ENCODE measurements at regions not wholly inside any gene's neighbourhood (a gene's known extent, or its start where the extent isn't known, plus 50 kb on each side); places are given as distances from the start of the nearest gene placed in this dataset.

DNA sequence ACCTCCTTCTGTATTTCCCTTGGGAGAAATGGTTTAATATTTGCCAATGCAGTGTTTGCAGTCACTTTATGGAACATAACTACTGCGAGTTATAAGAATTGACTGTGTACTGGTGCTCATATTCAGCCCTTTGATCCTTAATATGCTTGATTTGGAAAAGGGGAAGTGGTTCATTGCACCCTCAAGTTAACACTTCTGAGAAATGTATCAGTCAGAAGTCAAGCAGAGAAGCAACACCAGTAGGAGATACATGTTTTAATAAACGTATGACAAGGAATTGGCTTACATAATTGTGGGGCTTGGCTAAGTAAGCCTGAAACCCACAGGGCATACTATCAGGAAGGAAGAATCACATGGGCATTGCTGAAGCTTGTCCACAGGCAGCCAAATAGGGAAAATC lies 131.0 kb upstream of the SPRY4 start:
- peaks cover 8% of the 10 kb centered on the region for H3K27me3 Mint-ChIP-seq
- peaks cover 3% of the 10 kb centered on the region for H3K9me3 Mint-ChIP-seq (ENCODE audit: low read depth)
- no peak overlapping the region for H3K4me3 Mint-ChIP-seq (ENCODE audit: low read depth)
- peaks cover 2% of the 10 kb centered on the region for H3K36me3 Mint-ChIP-seq (ENCODE audit: insufficient read depth)
- TF ChIP-seq CTCF (IDR thresholded peaks at IDR 0.05; ENCODE audit: unreplicated experiment), result no peak
- H3K4me1 Mint-ChIP-seq (ENCODE audit: low read depth), result peaks cover 5% of the 10 kb centered on the region
- no peak overlapping the region for H3K27ac Mint-ChIP-seq
- DNase-seq (ENCODE audit: low spot score, unreplicated experiment), result no peak

DNA sequence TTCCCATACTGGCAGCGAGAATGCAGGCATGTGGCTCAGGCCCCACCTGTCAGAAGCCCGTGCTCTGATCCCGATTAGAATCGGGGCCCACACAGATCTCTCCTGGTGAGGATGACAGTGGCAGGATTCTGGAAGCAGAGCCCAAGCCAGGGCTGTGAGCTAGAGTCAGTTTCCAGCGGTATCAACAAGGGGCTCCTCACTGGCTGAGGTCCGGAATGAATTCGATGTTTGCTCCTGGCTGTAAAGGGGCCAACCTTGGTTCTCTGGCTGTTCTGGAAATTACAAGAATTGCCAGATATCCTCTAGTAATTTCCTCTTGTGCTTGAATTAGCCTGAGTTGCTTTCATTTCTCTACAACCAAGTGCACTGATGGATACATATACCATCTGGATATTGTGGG lies 129.1 kb upstream of the SPRY4 start:
- Mint-ChIP-seq H3K27ac (no peak overlapping the region), H3K4me1 (ENCODE audit: low read depth) (peaks cover 5% of the 10 kb centered on the region), H3K36me3 (ENCODE audit: insufficient read depth) (peaks cover 2% of the 10 kb centered on the region), H3K9me3 (ENCODE audit: low read depth) (peaks cover 9% of the 10 kb centered on the region), H3K4me3 (ENCODE audit: low read depth) (no peak overlapping the region), H3K27me3 (peaks cover 8% of the 10 kb centered on the region)
- DNase-seq (ENCODE audit: low spot score, unreplicated experiment), result no peak
- TF ChIP-seq CTCF (IDR thresholded peaks at IDR 0.05; ENCODE audit: unreplicated experiment), result no peak

DNA sequence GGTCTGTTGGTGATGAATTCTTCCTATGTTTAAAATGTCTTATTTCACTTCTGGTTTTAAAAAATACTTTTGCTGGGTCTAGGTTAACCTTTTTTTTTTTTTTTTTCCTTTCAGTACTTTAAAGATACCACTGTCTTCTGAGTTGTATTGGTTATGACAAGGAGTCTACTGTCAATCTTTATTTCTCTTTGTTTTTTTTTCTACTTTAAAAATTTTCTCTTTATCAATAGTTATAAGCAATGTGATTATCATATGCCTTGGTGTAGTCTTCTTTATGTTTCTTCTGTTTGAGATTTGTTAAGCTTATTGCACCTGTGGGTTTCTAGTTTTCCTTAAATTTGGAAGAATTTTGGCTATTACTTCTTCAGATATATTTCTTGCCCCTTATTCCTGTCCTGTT lies 125.6 kb upstream of the SPRY4 start:
- Mint-ChIP-seq H3K9me3 (ENCODE audit: low read depth) (peaks cover 10% of the 10 kb centered on the region), H3K4me1 (ENCODE audit: low read depth) (peaks cover 6% of the 10 kb centered on the region), H3K36me3 (ENCODE audit: insufficient read depth) (peaks cover 2% of the 10 kb centered on the region), H3K27me3 (peaks cover 8% of the 10 kb centered on the region), H3K27ac (no peak overlapping the region), H3K4me3 (ENCODE audit: low read depth) (no peak overlapping the region)
- no peak for DNase-seq (ENCODE audit: low spot score, unreplicated experiment)
- no peak for TF ChIP-seq CTCF (IDR thresholded peaks at IDR 0.05; ENCODE audit: unreplicated experiment)

DNA sequence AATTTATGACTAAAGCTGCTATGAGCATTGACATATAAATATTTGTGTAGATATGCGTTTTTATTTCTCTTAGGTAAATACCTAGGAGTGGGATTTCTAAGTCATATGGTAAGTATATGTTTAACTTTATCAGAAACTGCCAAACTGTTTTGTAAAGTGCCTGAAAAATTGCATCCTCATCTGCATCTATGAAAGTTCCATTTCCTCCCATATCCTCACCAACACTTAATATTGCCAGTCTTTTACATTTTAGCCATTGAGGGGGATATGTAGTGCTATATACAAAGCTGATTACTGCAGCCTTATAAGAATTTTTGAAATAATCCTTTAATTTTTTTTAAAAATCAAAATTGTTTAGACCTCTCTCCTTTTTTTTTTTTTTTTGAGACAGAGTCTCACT lies 123.1 kb upstream of the SPRY4 start:
- no peaks in the 10 kb centered on the region for H3K36me3 Mint-ChIP-seq (ENCODE audit: insufficient read depth)
- TF ChIP-seq CTCF (IDR thresholded peaks at IDR 0.05; ENCODE audit: unreplicated experiment), result no peak
- peaks cover 6% of the 10 kb centered on the region for H3K4me1 Mint-ChIP-seq (ENCODE audit: low read depth)
- peaks cover 10% of the 10 kb centered on the region for H3K9me3 Mint-ChIP-seq (ENCODE audit: low read depth)
- no peak for DNase-seq (ENCODE audit: low spot score, unreplicated experiment)
- H3K27me3 Mint-ChIP-seq, result no peaks in the 10 kb centered on the region
- no peak overlapping the region for H3K27ac Mint-ChIP-seq
- H3K4me3 Mint-ChIP-seq (ENCODE audit: low read depth), result no peak overlapping the region

GRCh38 chr5:142446960-142447279 lies 122.1 kb upstream of the SPRY4 start:
- no peak for TF ChIP-seq CTCF (IDR thresholded peaks at IDR 0.05; ENCODE audit: unreplicated experiment)
- no peak for DNase-seq (ENCODE audit: low spot score, unreplicated experiment)
- peaks cover 3% of the 10 kb centered on the region for H3K4me1 Mint-ChIP-seq (ENCODE audit: low read depth)
- no peaks in the 10 kb centered on the region for H3K36me3 Mint-ChIP-seq (ENCODE audit: insufficient read depth)
- H3K27me3 Mint-ChIP-seq, result peaks cover 1% of the 10 kb centered on the region
- H3K27ac Mint-ChIP-seq, result no peak overlapping the region
- H3K4me3 Mint-ChIP-seq (ENCODE audit: low read depth), result no peak overlapping the region
- H3K9me3 Mint-ChIP-seq (ENCODE audit: low read depth), result peaks cover 10% of the 10 kb centered on the region

Measured in progenitor cell of endocrine pancreas (in vitro differentiated cells).